ENCODE measurements at regions not wholly inside any gene's neighbourhood (a gene's known extent, or its start where the extent isn't known, plus 50 kb on each side); places are given as distances from the start of the nearest gene placed in this dataset.

GRCh38 chr18:29096079-29096770 is 919.3 kb upstream of the CDH2 start:
- H3K4me3 ChIP-seq (ENCODE audit: low read depth, low read length), result no peak overlapping the region
- H3K36me3 ChIP-seq (ENCODE audit: control insufficient read depth, insufficient read depth, low read length), result no peaks in the 10 kb centered on the region
- H3K27me3 ChIP-seq (ENCODE audit: control insufficient read depth, insufficient read depth, low read length), result no peaks in the 10 kb centered on the region
- DNase-seq (ENCODE audit: low read depth), result no peak
- TF ChIP-seq, protein P1, sequence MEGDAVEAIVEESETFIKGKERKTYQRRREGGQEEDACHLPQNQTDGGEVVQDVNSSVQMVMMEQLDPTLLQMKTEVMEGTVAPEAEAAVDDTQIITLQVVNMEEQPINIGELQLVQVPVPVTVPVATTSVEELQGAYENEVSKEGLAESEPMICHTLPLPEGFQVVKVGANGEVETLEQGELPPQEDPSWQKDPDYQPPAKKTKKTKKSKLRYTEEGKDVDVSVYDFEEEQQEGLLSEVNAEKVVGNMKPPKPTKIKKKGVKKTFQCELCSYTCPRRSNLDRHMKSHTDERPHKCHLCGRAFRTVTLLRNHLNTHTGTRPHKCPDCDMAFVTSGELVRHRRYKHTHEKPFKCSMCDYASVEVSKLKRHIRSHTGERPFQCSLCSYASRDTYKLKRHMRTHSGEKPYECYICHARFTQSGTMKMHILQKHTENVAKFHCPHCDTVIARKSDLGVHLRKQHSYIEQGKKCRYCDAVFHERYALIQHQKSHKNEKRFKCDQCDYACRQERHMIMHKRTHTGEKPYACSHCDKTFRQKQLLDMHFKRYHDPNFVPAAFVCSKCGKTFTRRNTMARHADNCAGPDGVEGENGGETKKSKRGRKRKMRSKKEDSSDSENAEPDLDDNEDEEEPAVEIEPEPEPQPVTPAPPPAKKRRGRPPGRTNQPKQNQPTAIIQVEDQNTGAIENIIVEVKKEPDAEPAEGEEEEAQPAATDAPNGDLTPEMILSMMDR (IDR thresholded peaks at IDR 0.05; ENCODE audit: insufficient read depth, low read length, poor library complexity, severe bottlenecking), result no peak

- TF ChIP-seq, protein P1 (IDR thresholded peaks at IDR 0.05; ENCODE audit: insufficient read depth, low read length, poor library complexity, severe bottlenecking), result no peak
- H3K4me3 ChIP-seq (ENCODE audit: low read depth, low read length), result no peak overlapping the region
- H3K36me3 ChIP-seq (ENCODE audit: control insufficient read depth, insufficient read depth, low read length), result no peaks in the 10 kb centered on the region
- no peaks in the 10 kb centered on the region for H3K27me3 ChIP-seq (ENCODE audit: control insufficient read depth, insufficient read depth, low read length)
- no peak for DNase-seq (ENCODE audit: low read depth)
Observed at GRCh38 chr18:29087616-29088246, 910.8 kb upstream of the CDH2 start.

DNA sequence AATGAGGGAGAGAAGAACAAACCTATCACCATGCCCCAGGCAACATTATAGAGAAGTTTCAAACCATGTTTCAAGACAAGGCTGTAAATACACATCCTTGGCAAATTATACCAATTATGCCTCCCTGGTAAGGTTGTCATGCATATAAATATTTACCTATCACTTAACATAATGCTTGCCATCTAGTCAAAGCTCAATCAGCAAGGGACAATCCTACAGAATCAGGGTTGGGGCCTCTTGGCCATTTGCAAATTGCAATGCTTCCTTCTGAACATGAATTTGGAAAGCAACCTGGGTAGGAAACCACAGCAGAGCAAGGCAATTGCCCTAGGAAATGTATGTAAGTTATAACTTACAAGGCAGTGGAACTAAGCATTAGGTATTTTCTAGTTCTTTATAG is 907.2 kb upstream of the CDH2 start:
- Histone ChIP-seq H3K27me3 (ENCODE audit: control insufficient read depth, insufficient read depth, low read length) (no peaks in the 10 kb centered on the region), H3K36me3 (ENCODE audit: control insufficient read depth, insufficient read depth, low read length) (no peaks in the 10 kb centered on the region), H3K4me3 (ENCODE audit: low read depth, low read length) (no peak overlapping the region)
- TF ChIP-seq, protein P1 (IDR thresholded peaks at IDR 0.05; ENCODE audit: insufficient read depth, low read length, poor library complexity, severe bottlenecking), result no peak
- DNase-seq (ENCODE audit: low read depth), result no peak

GRCh38 chr18:29083545-29083944 is 906.6 kb upstream of the CDH2 start:
- no peaks in the 10 kb centered on the region for H3K27me3 ChIP-seq (ENCODE audit: control insufficient read depth, insufficient read depth, low read length)
- no peak for DNase-seq (ENCODE audit: low read depth)
- H3K36me3 ChIP-seq (ENCODE audit: control insufficient read depth, insufficient read depth, low read length), result no peaks in the 10 kb centered on the region
- TF ChIP-seq, protein P1 (IDR thresholded peaks at IDR 0.05; ENCODE audit: insufficient read depth, low read length, poor library complexity, severe bottlenecking), result no peak
- no peak overlapping the region for H3K4me3 ChIP-seq (ENCODE audit: low read depth, low read length)

GRCh38 chr18:29080946-29081345 is 904.0 kb upstream of the CDH2 start:
- Histone ChIP-seq H3K36me3 (ENCODE audit: control insufficient read depth, insufficient read depth, low read length) (no peaks in the 10 kb centered on the region), H3K4me3 (ENCODE audit: low read depth, low read length) (no peak overlapping the region), H3K27me3 (ENCODE audit: control insufficient read depth, insufficient read depth, low read length) (no peaks in the 10 kb centered on the region)
- TF ChIP-seq, protein P1 (IDR thresholded peaks at IDR 0.05; ENCODE audit: insufficient read depth, low read length, poor library complexity, severe bottlenecking), result no peak
- DNase-seq (ENCODE audit: low read depth), result no peak

DNA sequence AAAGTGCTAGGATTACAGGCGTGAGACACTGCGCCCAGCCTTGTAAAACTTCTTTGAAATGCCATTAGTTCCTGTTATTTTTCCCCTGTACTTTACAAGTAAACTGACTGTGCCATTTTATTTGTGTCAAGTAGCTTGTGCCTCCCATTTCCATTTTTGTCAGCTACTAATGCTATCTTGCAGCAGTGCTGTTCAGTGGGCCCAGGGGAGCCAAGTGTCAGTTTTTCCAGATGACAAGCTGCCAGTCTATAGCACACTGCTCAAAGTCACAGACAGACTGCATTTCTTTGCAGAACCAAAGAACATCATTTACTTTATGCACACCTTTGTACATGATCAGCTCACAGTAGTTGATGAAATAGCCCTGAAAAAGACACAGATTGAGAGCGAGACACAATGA is 901.3 kb upstream of the CDH2 start:
- H3K27me3 ChIP-seq (ENCODE audit: control insufficient read depth, insufficient read depth, low read length), result no peaks in the 10 kb centered on the region
- DNase-seq (ENCODE audit: low read depth), result no peak
- TF ChIP-seq, protein P1 (IDR thresholded peaks at IDR 0.05; ENCODE audit: insufficient read depth, low read length, poor library complexity, severe bottlenecking), result no peak

More for the DNA sequence above, 901.3 kb upstream of the CDH2 start:
- Histone ChIP-seq H3K4me3 (ENCODE audit: low read depth, low read length) (no peak overlapping the region), H3K36me3 (ENCODE audit: control insufficient read depth, insufficient read depth, low read length) (no peaks in the 10 kb centered on the region)
